BJ (cell line): ENCODE measurements at regions not wholly inside any gene's neighbourhood (a gene's known extent, or its start where the extent isn't known, plus 50 kb on each side); places are given as distances from the start of the nearest gene placed in this dataset.

Source experiments
- CTCF ChIA-PET: fragments of 350-600 bp; formaldehyde crosslinking; extraction: SDS; loops from one replicate; lab custom pipeline; 2021; ENCODE audit warnings: antibody characterized with exemption, inconsistent platforms; lab: Yijun Ruan, JAX
- POLR2A ChIA-PET: fragments of 300-600 bp; sonication (Branson Sonifier 250); formaldehyde crosslinking; extraction: SDS; loops from one replicate; lab custom pipeline; 2021; ENCODE audit warnings: antibody characterized with exemption; lab: Charles Lee
- DNase-seq: peaks from one replicate; pipeline ENCODE4 v3.0.0-alpha.2; 2011; ENCODE audit warnings: low read depth
- H3K27me3 ChIP-seq: 2 replicates; pipeline ENCODE4 v1.6.0; 2011; ENCODE audit warnings: low read length; ENCODE audit not compliant: control insufficient read depth, insufficient read depth
- H3K36me3 ChIP-seq: 2 replicates; pipeline ENCODE4 v1.5.1; 2011; ENCODE audit warnings: low read length; ENCODE audit not compliant: control insufficient read depth, insufficient read depth
- H3K4me3 ChIP-seq: 2 replicates; pipeline ENCODE4 v1.5.1; 2011; ENCODE audit warnings: low read depth, mild to moderate bottlenecking, control low read depth, low read length
- TF ChIP-seq, protein P1 (sequence below): IDR thresholded peaks from 2 replicates; pipeline ENCODE4 v1.5.1; 2011; ENCODE audit warnings: low read depth, mild to moderate bottlenecking, control low read depth, inconsistent platforms, low read length, moderate library complexity; ENCODE audit not compliant: insufficient read depth

- Histone ChIP-seq H3K4me3 (no peak overlapping the region), H3K36me3 (no peaks in the 10 kb centered on the region), H3K27me3 (no peaks in the 10 kb centered on the region)
- no peak for DNase-seq
- POLR2A ChIA-PET, result no interaction called here
- TF ChIP-seq, protein P1, sequence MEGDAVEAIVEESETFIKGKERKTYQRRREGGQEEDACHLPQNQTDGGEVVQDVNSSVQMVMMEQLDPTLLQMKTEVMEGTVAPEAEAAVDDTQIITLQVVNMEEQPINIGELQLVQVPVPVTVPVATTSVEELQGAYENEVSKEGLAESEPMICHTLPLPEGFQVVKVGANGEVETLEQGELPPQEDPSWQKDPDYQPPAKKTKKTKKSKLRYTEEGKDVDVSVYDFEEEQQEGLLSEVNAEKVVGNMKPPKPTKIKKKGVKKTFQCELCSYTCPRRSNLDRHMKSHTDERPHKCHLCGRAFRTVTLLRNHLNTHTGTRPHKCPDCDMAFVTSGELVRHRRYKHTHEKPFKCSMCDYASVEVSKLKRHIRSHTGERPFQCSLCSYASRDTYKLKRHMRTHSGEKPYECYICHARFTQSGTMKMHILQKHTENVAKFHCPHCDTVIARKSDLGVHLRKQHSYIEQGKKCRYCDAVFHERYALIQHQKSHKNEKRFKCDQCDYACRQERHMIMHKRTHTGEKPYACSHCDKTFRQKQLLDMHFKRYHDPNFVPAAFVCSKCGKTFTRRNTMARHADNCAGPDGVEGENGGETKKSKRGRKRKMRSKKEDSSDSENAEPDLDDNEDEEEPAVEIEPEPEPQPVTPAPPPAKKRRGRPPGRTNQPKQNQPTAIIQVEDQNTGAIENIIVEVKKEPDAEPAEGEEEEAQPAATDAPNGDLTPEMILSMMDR, result no peak
- CTCF ChIA-PET, result no interaction called here
Measured at GRCh38 chr10:21053953-21054690, 157.0 kb upstream of the NEBL start.

DNA sequence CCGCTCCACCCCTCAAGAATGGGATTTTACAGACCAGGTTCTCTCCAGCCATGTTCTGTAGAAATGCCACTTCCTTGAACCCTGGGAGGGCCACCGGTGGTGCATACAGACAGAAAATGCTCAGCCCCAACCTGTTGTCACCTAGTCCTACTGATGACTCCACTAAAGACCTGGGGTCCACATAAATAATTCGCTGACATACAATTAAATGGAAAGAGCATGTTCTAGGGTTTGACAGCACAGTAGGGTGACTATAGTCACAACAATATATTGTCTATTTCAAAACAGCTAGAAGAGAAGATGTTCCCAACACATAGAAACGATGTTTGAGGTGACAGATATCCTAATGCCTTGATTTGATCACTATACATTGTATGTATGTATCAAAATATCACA, 155.6 kb upstream of the NEBL start:
- ChIA-PET CTCF (no interaction called here), POLR2A (no interaction called here)
- TF ChIP-seq, protein P1, result no peak
- Histone ChIP-seq H3K27me3 (no peaks in the 10 kb centered on the region), H3K36me3 (no peaks in the 10 kb centered on the region), H3K4me3 (no peak overlapping the region)
- DNase-seq, result no peak

- no peak overlapping the region for H3K4me3 ChIP-seq
- no peaks in the 10 kb centered on the region for H3K36me3 ChIP-seq
- DNase-seq, result no peak
- ChIA-PET POLR2A (no interaction called here), CTCF (interaction anchor here (0.6 kb wide), 1 partner anchor 17 kb away, joined by 3 read pairs; no protein-coding TSS in a partner anchor)
- no peaks in the 10 kb centered on the region for H3K27me3 ChIP-seq
- TF ChIP-seq, protein P1, result no peak
Measured at GRCh38 chr10:21052072-21052708, 155.1 kb upstream of the NEBL start.

GRCh38 chr10:21049482-21049881, 152.4 kb upstream of the NEBL start:
- no peak for DNase-seq
- Histone ChIP-seq H3K27me3 (no peaks in the 10 kb centered on the region), H3K4me3 (no peak overlapping the region), H3K36me3 (no peaks in the 10 kb centered on the region)
- ChIA-PET POLR2A (no interaction called here), CTCF (no interaction called here)
- TF ChIP-seq, protein P1, result no peak

- no peaks in the 10 kb centered on the region for H3K27me3 ChIP-seq
- POLR2A ChIA-PET, result no interaction called here
- no peak for DNase-seq
- TF ChIP-seq, protein P1, result no peak
- CTCF ChIA-PET, result no interaction called here
- H3K36me3 ChIP-seq, result no peaks in the 10 kb centered on the region
- no peak overlapping the region for H3K4me3 ChIP-seq
Measured at GRCh38 chr10:21048068-21048467, 151.0 kb upstream of the NEBL start.
